ENCODE measurements at regions not wholly inside any gene's neighbourhood (a gene's known extent, or its start where the extent isn't known, plus 50 kb on each side); places are given as distances from the start of the nearest gene placed in this dataset.

DNA sequence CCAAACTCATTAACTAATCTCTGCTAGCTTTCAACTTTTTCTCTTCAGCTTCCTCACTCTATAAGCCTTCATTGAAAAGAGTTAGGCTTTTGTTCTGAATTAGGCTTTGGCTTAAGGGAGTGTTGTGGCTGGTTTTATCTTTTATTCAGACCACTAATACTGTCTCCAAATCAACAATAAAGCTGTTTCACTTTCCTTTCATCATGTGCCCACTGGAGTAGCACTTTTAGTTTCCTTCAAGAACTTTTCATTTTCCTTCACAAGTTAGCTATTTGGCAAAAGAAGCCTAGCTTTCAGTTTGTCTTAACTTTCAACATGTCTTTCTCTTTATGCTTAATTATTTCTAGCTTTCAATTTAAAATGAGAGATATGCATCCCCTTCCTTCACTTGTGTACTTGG lies 271.7 kb upstream of the FSIP2 start:
- Histone ChIP-seq H3K4me1 (ENCODE audit: low read length) (no peaks in the 10 kb centered on the region), H2AFZ (ENCODE audit: low read length) (no peak overlapping the region), H3K9me3 (ENCODE audit: low read length) (no peaks in the 10 kb centered on the region), H3K9ac (ENCODE audit: low read length) (no peak overlapping the region), H3K27ac (ENCODE audit: low read length) (no peak overlapping the region), H3K9me2 (replicated peaks; ENCODE audit: insufficient read depth, low read length) (no peaks in the 10 kb centered on the region), H3K36me3 (ENCODE audit: insufficient read depth, low read length) (no peaks in the 10 kb centered on the region), H3K79me2 (ENCODE audit: low read length) (no peaks in the 10 kb centered on the region), H3K4me2 (ENCODE audit: low read depth, low read length, poor library complexity, severe bottlenecking) (no peak overlapping the region), H3K27me3 (ENCODE audit: low read length) (no peaks in the 10 kb centered on the region), H4K20me1 (ENCODE audit: insufficient read depth, low read depth, low read length) (no peaks in the 10 kb centered on the region), H3K4me3 (ENCODE audit: low read length) (no peak overlapping the region)
- no peak for DNase-seq

DNA sequence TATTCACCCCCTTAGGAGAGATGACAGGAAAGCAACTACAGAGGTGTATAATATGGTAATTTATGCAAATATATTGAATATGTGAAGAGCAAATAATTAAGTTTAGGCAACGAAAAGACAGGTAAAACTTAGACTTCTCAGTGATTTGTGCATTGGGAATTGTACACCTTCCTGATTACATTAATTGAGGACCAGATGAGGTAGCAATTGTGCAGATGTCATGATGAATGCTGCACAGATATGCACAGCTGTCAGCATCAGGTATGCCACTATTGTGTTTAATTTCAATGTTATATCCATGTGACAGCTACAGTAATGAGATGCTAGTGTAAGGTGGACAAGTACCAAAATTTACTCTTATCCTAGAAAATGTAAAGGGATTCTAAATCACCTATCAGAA lies 267.2 kb upstream of the FSIP2 start:
- Histone ChIP-seq H3K27ac (ENCODE audit: low read length) (no peak overlapping the region), H3K27me3 (ENCODE audit: low read length) (no peaks in the 10 kb centered on the region), H3K36me3 (ENCODE audit: insufficient read depth, low read length) (no peaks in the 10 kb centered on the region), H3K9me2 (replicated peaks; ENCODE audit: insufficient read depth, low read length) (no peaks in the 10 kb centered on the region), H3K9ac (ENCODE audit: low read length) (no peak overlapping the region), H3K4me1 (ENCODE audit: low read length) (no peaks in the 10 kb centered on the region), H4K20me1 (ENCODE audit: insufficient read depth, low read depth, low read length) (no peaks in the 10 kb centered on the region), H3K4me3 (ENCODE audit: low read length) (no peak overlapping the region), H3K9me3 (ENCODE audit: low read length) (no peaks in the 10 kb centered on the region), H2AFZ (ENCODE audit: low read length) (no peak overlapping the region), H3K79me2 (ENCODE audit: low read length) (no peaks in the 10 kb centered on the region), H3K4me2 (ENCODE audit: low read depth, low read length, poor library complexity, severe bottlenecking) (no peak overlapping the region)
- no peak for DNase-seq

DNA sequence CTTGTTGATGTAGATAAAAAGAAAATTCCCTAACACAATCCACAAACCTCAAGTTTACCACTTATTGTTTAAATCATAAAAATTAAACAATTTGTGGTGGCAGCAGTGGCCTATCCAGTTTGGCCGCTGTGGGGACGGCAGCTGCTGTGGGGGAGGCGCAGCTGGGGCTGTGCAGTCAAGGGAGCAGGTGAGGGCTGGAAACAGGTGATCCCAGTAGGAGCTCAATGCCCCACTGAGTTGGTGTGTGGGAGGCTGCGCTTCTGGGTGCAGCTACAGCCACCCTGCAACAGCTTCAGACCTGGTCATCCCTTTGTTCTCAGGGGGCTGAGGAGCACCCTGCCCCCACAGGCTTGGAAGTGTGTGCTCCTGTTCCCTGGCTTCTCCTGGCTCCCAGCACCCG lies 266.0 kb upstream of the FSIP2 start:
- Histone ChIP-seq H3K4me1 (ENCODE audit: low read length) (no peaks in the 10 kb centered on the region), H3K27ac (ENCODE audit: low read length) (no peak overlapping the region), H3K9ac (ENCODE audit: low read length) (no peak overlapping the region), H3K36me3 (ENCODE audit: insufficient read depth, low read length) (no peaks in the 10 kb centered on the region), H2AFZ (ENCODE audit: low read length) (no peak overlapping the region), H3K4me2 (ENCODE audit: low read depth, low read length, poor library complexity, severe bottlenecking) (no peak overlapping the region), H3K9me3 (ENCODE audit: low read length) (no peaks in the 10 kb centered on the region), H4K20me1 (ENCODE audit: insufficient read depth, low read depth, low read length) (no peaks in the 10 kb centered on the region), H3K9me2 (replicated peaks; ENCODE audit: insufficient read depth, low read length) (no peaks in the 10 kb centered on the region), H3K79me2 (ENCODE audit: low read length) (no peaks in the 10 kb centered on the region), H3K27me3 (ENCODE audit: low read length) (no peaks in the 10 kb centered on the region), H3K4me3 (ENCODE audit: low read length) (no peak overlapping the region)
- no peak for DNase-seq

DNA sequence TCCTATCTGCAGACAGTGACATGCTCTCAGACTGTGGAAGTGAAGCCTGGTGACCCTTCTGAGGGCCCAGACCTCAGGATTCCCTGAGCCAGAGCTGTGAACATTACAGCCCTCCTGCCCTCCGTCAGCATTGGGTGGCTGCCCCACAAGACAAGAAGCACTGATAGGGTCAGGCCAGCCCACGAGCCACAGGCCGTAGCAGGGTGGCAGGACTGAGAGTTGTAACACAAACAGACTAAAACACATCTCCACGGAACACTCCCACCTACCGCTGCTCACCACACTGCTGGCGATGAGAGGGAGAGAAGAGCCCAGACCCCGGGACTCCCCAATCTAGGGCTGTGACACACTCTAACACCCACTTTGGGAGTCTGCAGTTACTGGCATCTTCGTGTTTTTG lies 264.8 kb upstream of the FSIP2 start:
- Histone ChIP-seq H3K79me2 (ENCODE audit: low read length) (no peaks in the 10 kb centered on the region), H3K36me3 (ENCODE audit: insufficient read depth, low read length) (no peaks in the 10 kb centered on the region), H3K9me2 (replicated peaks; ENCODE audit: insufficient read depth, low read length) (no peaks in the 10 kb centered on the region), H3K4me1 (ENCODE audit: low read length) (no peaks in the 10 kb centered on the region), H3K27me3 (ENCODE audit: low read length) (no peaks in the 10 kb centered on the region), H3K4me2 (ENCODE audit: low read depth, low read length, poor library complexity, severe bottlenecking) (no peak overlapping the region), H3K27ac (ENCODE audit: low read length) (no peak overlapping the region), H2AFZ (ENCODE audit: low read length) (no peak overlapping the region), H3K9ac (ENCODE audit: low read length) (no peak overlapping the region), H3K9me3 (ENCODE audit: low read length) (no peaks in the 10 kb centered on the region), H3K4me3 (ENCODE audit: low read length) (no peak overlapping the region), H4K20me1 (ENCODE audit: insufficient read depth, low read depth, low read length) (no peaks in the 10 kb centered on the region)
- no peak for DNase-seq

DNA sequence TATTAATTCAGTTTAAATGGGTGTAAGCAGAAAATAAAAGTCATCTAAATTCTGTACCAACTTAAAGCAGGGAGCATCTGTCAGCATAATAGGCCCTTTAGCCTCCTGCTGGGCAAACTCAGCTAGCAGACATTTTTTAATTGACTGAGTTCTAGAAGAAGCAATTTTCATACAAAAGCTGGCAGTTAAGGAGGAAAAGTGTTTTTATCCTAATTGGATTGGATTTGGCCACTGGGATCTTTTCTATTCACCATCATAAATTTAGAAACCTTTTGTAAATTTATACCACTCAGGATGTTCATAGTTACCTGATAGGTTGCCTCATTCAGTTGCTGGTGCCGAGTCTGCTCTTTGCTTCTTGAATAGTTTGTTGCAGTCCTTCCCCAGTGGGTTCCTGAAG lies 262.7 kb upstream of the FSIP2 start:
- H3K36me3 ChIP-seq (ENCODE audit: insufficient read depth, low read length) = no peaks in the 10 kb centered on the region
- no peaks in the 10 kb centered on the region for H3K9me3 ChIP-seq (ENCODE audit: low read length)
- no peak overlapping the region for H3K4me3 ChIP-seq (ENCODE audit: low read length)
- H2AFZ ChIP-seq (ENCODE audit: low read length) = no peak overlapping the region
- no peak overlapping the region for H3K9ac ChIP-seq (ENCODE audit: low read length)
- H3K27ac ChIP-seq (ENCODE audit: low read length) = no peak overlapping the region
- no peak for DNase-seq
- H3K4me1 ChIP-seq (ENCODE audit: low read length) = no peaks in the 10 kb centered on the region
- H3K27me3 ChIP-seq (ENCODE audit: low read length) = no peaks in the 10 kb centered on the region
- H3K4me2 ChIP-seq (ENCODE audit: low read depth, low read length, poor library complexity, severe bottlenecking) = no peak overlapping the region
- H3K9me2 ChIP-seq (replicated peaks; ENCODE audit: insufficient read depth, low read length) = no peaks in the 10 kb centered on the region
- H4K20me1 ChIP-seq (ENCODE audit: insufficient read depth, low read depth, low read length) = no peaks in the 10 kb centered on the region
- H3K79me2 ChIP-seq (ENCODE audit: low read length) = no peaks in the 10 kb centered on the region

DNA sequence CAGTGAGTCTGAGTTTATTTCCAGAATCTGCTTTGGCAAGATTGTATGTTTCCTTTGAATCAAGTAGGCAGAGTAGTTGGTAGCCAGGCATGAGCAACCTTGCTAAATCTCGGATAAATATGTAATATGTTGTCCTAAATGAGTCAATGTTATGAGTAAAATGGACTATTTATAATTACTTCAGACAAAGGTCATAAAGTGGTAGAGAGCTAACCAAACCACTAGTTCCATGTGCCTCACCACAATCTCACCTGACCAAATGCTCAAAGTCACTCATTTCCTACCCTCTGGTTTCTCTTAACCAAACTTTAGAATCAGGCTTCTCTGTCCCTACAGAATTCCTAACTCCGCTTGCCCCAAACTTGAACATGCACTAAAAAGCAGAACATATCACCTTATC lies 261.2 kb upstream of the FSIP2 start:
- no peaks in the 10 kb centered on the region for H3K4me1 ChIP-seq (ENCODE audit: low read length)
- no peaks in the 10 kb centered on the region for H3K27me3 ChIP-seq (ENCODE audit: low read length)
- no peaks in the 10 kb centered on the region for H3K9me3 ChIP-seq (ENCODE audit: low read length)
- no peak overlapping the region for H3K4me3 ChIP-seq (ENCODE audit: low read length)
- H3K9ac ChIP-seq (ENCODE audit: low read length) = no peak overlapping the region
- H3K9me2 ChIP-seq (replicated peaks; ENCODE audit: insufficient read depth, low read length) = no peaks in the 10 kb centered on the region
- no peaks in the 10 kb centered on the region for H4K20me1 ChIP-seq (ENCODE audit: insufficient read depth, low read depth, low read length)
- DNase-seq = no peak
- H3K27ac ChIP-seq (ENCODE audit: low read length) = no peak overlapping the region
- no peak overlapping the region for H2AFZ ChIP-seq (ENCODE audit: low read length)
- no peak overlapping the region for H3K4me2 ChIP-seq (ENCODE audit: low read depth, low read length, poor library complexity, severe bottlenecking)
- H3K36me3 ChIP-seq (ENCODE audit: insufficient read depth, low read length) = no peaks in the 10 kb centered on the region
- H3K79me2 ChIP-seq (ENCODE audit: low read length) = no peaks in the 10 kb centered on the region

DNA sequence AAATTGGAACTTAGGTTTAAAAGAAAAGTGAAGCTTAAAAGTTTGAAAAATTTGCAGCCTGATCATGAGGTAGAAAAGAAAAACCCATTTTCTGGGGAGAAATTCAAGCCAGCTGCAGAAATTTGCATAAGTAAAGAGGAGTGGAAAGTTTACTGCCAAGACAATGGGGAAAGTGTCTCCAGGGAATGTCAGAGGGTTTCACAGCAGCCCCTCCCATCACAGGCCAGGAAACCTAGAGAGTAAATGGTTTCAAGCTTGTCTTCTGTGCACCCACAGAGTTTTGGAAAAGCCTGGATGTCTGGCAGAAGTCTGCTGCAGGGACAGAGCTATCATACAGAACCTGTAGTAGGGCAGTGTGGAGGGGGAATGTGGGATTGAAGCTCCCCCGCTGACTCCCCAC lies 254.0 kb upstream of the FSIP2 start:
- H3K9ac ChIP-seq (ENCODE audit: low read length) = no peak overlapping the region
- no peaks in the 10 kb centered on the region for H3K79me2 ChIP-seq (ENCODE audit: low read length)
- H3K27me3 ChIP-seq (ENCODE audit: low read length) = no peaks in the 10 kb centered on the region
- no peak overlapping the region for H2AFZ ChIP-seq (ENCODE audit: low read length)
- no peaks in the 10 kb centered on the region for H3K9me3 ChIP-seq (ENCODE audit: low read length)
- H3K4me1 ChIP-seq (ENCODE audit: low read length) = no peaks in the 10 kb centered on the region
- H3K27ac ChIP-seq (ENCODE audit: low read length) = no peak overlapping the region
- H3K9me2 ChIP-seq (replicated peaks; ENCODE audit: insufficient read depth, low read length) = no peaks in the 10 kb centered on the region
- no peak for DNase-seq
- no peak overlapping the region for H3K4me2 ChIP-seq (ENCODE audit: low read depth, low read length, poor library complexity, severe bottlenecking)
- no peaks in the 10 kb centered on the region for H4K20me1 ChIP-seq (ENCODE audit: insufficient read depth, low read depth, low read length)
- no peaks in the 10 kb centered on the region for H3K36me3 ChIP-seq (ENCODE audit: insufficient read depth, low read length)
- H3K4me3 ChIP-seq (ENCODE audit: low read length) = no peak overlapping the region

DNA sequence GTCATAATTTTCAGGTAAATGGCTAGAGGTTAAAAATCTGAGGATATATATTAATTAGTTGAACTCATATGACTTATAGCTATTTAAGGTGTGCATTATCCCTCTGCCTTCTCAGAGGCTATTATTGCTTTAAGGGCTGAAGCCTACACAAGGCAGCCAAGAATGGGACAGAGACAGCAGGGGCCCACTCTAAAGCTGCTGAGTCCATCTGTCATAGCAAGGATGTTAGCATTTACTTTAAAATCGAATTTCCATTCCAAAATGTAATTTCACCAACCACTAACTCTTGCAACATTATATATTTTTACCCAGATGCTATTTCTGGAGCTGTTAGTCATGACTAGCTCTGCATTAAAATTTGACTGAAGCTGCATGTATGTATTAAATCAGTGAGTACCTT lies 236.3 kb upstream of the FSIP2 start:
- Histone ChIP-seq H3K9me2 (replicated peaks; ENCODE audit: insufficient read depth, low read length) (no peaks in the 10 kb centered on the region), H3K9ac (ENCODE audit: low read length) (no peak overlapping the region), H3K27me3 (ENCODE audit: low read length) (no peaks in the 10 kb centered on the region), H3K4me1 (ENCODE audit: low read length) (no peaks in the 10 kb centered on the region), H3K4me3 (ENCODE audit: low read length) (no peak overlapping the region), H4K20me1 (ENCODE audit: insufficient read depth, low read depth, low read length) (no peaks in the 10 kb centered on the region), H3K9me3 (ENCODE audit: low read length) (peaks cover 22% of the 10 kb centered on the region), H2AFZ (ENCODE audit: low read length) (no peak overlapping the region), H3K4me2 (ENCODE audit: low read depth, low read length, poor library complexity, severe bottlenecking) (no peak overlapping the region), H3K27ac (ENCODE audit: low read length) (no peak overlapping the region), H3K36me3 (ENCODE audit: insufficient read depth, low read length) (no peaks in the 10 kb centered on the region), H3K79me2 (ENCODE audit: low read length) (no peaks in the 10 kb centered on the region)
- no peak for DNase-seq

DNA sequence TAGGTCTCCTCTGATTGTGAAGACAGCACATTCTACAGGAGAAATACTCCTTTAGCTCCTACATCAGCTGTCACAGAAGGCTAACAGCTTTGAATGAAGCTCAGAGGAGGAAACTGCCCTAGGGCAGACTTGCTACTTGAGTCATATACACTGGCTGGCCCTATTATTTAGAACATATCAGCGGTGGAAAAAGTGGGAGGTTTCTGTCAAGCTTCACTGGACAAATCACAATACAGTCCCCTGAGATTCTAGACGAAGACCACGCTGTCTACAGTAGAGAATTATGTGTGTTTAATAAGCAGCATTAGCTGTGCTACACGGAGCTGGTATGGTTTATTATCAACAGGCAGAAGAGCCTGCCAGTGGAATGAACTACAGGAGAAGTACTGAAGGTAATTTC lies 230.9 kb upstream of the FSIP2 start:
- no peak overlapping the region for H3K4me3 ChIP-seq (ENCODE audit: low read length)
- H2AFZ ChIP-seq (ENCODE audit: low read length) = no peak overlapping the region
- peaks cover 34% of the 10 kb centered on the region for H3K9me3 ChIP-seq (ENCODE audit: low read length)
- no peaks in the 10 kb centered on the region for H3K36me3 ChIP-seq (ENCODE audit: insufficient read depth, low read length)
- H3K4me1 ChIP-seq (ENCODE audit: low read length) = no peaks in the 10 kb centered on the region
- no peaks in the 10 kb centered on the region for H3K27me3 ChIP-seq (ENCODE audit: low read length)
- no peak overlapping the region for H3K4me2 ChIP-seq (ENCODE audit: low read depth, low read length, poor library complexity, severe bottlenecking)
- H3K9me2 ChIP-seq (replicated peaks; ENCODE audit: insufficient read depth, low read length) = no peaks in the 10 kb centered on the region
- DNase-seq = no peak
- no peak overlapping the region for H3K27ac ChIP-seq (ENCODE audit: low read length)
- no peaks in the 10 kb centered on the region for H3K79me2 ChIP-seq (ENCODE audit: low read length)
- no peak overlapping the region for H3K9ac ChIP-seq (ENCODE audit: low read length)
- H4K20me1 ChIP-seq (ENCODE audit: insufficient read depth, low read depth, low read length) = no peaks in the 10 kb centered on the region
